ENCODE measurements at regions not wholly inside any gene's neighbourhood (a gene's known extent, or its start where the extent isn't known, plus 50 kb on each side); places are given as distances from the start of the nearest gene placed in this dataset.

- Histone ChIP-seq H3K27me3 (no peaks in the 10 kb centered on the region), H3K4me1 (no peaks in the 10 kb centered on the region), H3K36me3 (no peaks in the 10 kb centered on the region), H3K9me3 (no peaks in the 10 kb centered on the region), H3K4me3 (no peak overlapping the region), H3K27ac (no peak overlapping the region)
- ATAC-seq = no peak
- TF ChIP-seq CTCF (IDR thresholded peaks at IDR 0.05) (no peak), EP300 (IDR thresholded peaks at IDR 0.05) (no peak), POLR2AphosphoS5 (IDR thresholded peaks at IDR 0.05) (no peak), POLR2A (IDR thresholded peaks at IDR 0.05) (no peak)
- 61% methylated on average over 5 of the region's 5 CpGs; no CpG with 5 or more reads in 1 of the 2 donors for WGBS, 2 donors (ENCODE audit: low coverage in 1 of 2)
Observed at GRCh38 chr5:54832858-54833257, 152.5 kb downstream of the ESM1 start.

- Histone ChIP-seq H3K36me3 (no peaks in the 10 kb centered on the region), H3K4me3 (no peak overlapping the region), H3K9me3 (no peaks in the 10 kb centered on the region), H3K27me3 (no peaks in the 10 kb centered on the region), H3K27ac (no peak overlapping the region), H3K4me1 (no peaks in the 10 kb centered on the region)
- ATAC-seq = no peak
- WGBS, 2 donors (ENCODE audit: low coverage in 1 of 2) = 73 to 78% methylated on average over 2 of the region's 2 CpGs
- TF ChIP-seq POLR2A (IDR thresholded peaks at IDR 0.05) (no peak), CTCF (IDR thresholded peaks at IDR 0.05) (no peak), POLR2AphosphoS5 (IDR thresholded peaks at IDR 0.05) (no peak), EP300 (IDR thresholded peaks at IDR 0.05) (no peak)
Observed at GRCh38 chr5:54832045-54832444, 153.3 kb downstream of the ESM1 start.

- TF ChIP-seq EP300 (IDR thresholded peaks at IDR 0.05) = no peak
- no peak for TF ChIP-seq POLR2A (IDR thresholded peaks at IDR 0.05)
- no peak for TF ChIP-seq CTCF (IDR thresholded peaks at IDR 0.05)
- Histone ChIP-seq H3K27ac (no peak overlapping the region), H3K9me3 (no peaks in the 10 kb centered on the region), H3K4me3 (no peak overlapping the region), H3K4me1 (no peaks in the 10 kb centered on the region), H3K36me3 (no peaks in the 10 kb centered on the region), H3K27me3 (no peaks in the 10 kb centered on the region)
- no peak for ATAC-seq
- WGBS, 2 donors (ENCODE audit: low coverage in 1 of 2) = 20 to 38% methylated on average over 1 of the region's 4 CpGs
Observed at GRCh38 chr5:54831233-54831632, 154.2 kb downstream of the ESM1 start.

- Histone ChIP-seq H3K27ac (no peak overlapping the region), H3K9me3 (no peaks in the 10 kb centered on the region), H3K27me3 (no peaks in the 10 kb centered on the region), H3K4me1 (no peaks in the 10 kb centered on the region), H3K36me3 (no peaks in the 10 kb centered on the region), H3K4me3 (no peak overlapping the region)
- TF ChIP-seq POLR2A (IDR thresholded peaks at IDR 0.05) = no peak
- no peak for TF ChIP-seq EP300 (IDR thresholded peaks at IDR 0.05)
- no peak for TF ChIP-seq POLR2AphosphoS5 (IDR thresholded peaks at IDR 0.05)
- TF ChIP-seq CTCF (IDR thresholded peaks at IDR 0.05) = no peak
- ATAC-seq = no peak
- WGBS, 2 donors (ENCODE audit: low coverage in 1 of 2) = 60 to 66% methylated on average over 4 of the region's 4 CpGs
Observed at GRCh38 chr5:54829676-54830535, 155.5 kb downstream of the ESM1 start.

GRCh38 chr5:54829102-54829501 is 156.3 kb downstream of the ESM1 start:
- no peaks in the 10 kb centered on the region for H3K9me3 ChIP-seq
- 83 to 91% methylated on average over 4 to 7 of the region's 8 CpGs for WGBS, 2 donors (ENCODE audit: low coverage in 1 of 2)
- no peaks in the 10 kb centered on the region for H3K27me3 ChIP-seq
- H3K27ac ChIP-seq = no peak overlapping the region
- H3K4me3 ChIP-seq = no peak overlapping the region
- no peaks in the 10 kb centered on the region for H3K36me3 ChIP-seq
- TF ChIP-seq CTCF (IDR thresholded peaks at IDR 0.05) = no peak
- TF ChIP-seq POLR2AphosphoS5 (IDR thresholded peaks at IDR 0.05) = no peak
- no peak for TF ChIP-seq EP300 (IDR thresholded peaks at IDR 0.05)
- TF ChIP-seq POLR2A (IDR thresholded peaks at IDR 0.05) = no peak
- no peaks in the 10 kb centered on the region for H3K4me1 ChIP-seq
- no peak for ATAC-seq
